ENCODE measurements at regions not wholly inside any gene's neighbourhood (a gene's known extent, or its start where the extent isn't known, plus 50 kb on each side); places are given as distances from the start of the nearest gene placed in this dataset.

DNA sequence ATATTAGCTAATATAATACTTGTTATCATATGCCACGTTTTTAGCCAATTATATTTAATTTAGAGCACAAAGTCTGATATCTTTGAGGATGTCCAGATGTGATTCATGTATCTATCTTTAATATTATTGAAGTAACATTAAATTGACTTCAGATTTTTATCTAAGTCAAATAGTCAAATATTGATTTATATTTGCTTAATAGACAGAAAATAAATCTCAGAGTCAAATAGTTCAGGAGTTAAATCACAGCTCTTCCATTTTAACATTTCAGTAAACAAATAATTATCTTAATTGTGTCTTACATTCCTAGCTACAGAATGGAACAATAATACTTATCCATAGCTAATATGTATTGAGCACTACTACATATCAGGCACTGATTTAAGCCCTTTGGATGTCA is 379.4 kb upstream of the UBE2E3 start:
- TF ChIP-seq FOSL1 (IDR thresholded peaks at IDR 0.05; ENCODE audit: low read depth), result no peak
- no peak for TF ChIP-seq SRF (IDR thresholded peaks at IDR 0.05; ENCODE audit: low read depth)
- no peak for TF ChIP-seq POLR2A (IDR thresholded peaks at IDR 0.05; ENCODE audit: borderline replicate concordance, extremely low read depth, insufficient read depth, insufficient read length)
- TF ChIP-seq CTCF (IDR thresholded peaks at IDR 0.05 in 2 of 3, conservative IDR thresholded peaks at IDR 0.05 in 1 of 3; ENCODE audit: borderline replicate concordance in 1 of 3, insufficient read depth in 1 of 3, low read depth in 2 of 3, low read length in 2 of 3), result no peak
- TF ChIP-seq JUND (IDR thresholded peaks at IDR 0.05), result no peak
- no peak for TF ChIP-seq ZBTB33 (IDR thresholded peaks at IDR 0.05; ENCODE audit: extremely low read depth, insufficient replicate concordance, low read length)
- no peak for TF ChIP-seq SP1 (IDR thresholded peaks at IDR 0.05; ENCODE audit: low read depth)
- TF ChIP-seq, protein P1, sequence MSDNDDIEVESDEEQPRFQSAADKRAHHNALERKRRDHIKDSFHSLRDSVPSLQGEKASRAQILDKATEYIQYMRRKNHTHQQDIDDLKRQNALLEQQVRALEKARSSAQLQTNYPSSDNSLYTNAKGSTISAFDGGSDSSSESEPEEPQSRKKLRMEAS (IDR thresholded peaks at IDR 0.05), result no peak
- no peak for TF ChIP-seq EZH2 (IDR thresholded peaks at IDR 0.05)
- TF ChIP-seq, protein P2, sequence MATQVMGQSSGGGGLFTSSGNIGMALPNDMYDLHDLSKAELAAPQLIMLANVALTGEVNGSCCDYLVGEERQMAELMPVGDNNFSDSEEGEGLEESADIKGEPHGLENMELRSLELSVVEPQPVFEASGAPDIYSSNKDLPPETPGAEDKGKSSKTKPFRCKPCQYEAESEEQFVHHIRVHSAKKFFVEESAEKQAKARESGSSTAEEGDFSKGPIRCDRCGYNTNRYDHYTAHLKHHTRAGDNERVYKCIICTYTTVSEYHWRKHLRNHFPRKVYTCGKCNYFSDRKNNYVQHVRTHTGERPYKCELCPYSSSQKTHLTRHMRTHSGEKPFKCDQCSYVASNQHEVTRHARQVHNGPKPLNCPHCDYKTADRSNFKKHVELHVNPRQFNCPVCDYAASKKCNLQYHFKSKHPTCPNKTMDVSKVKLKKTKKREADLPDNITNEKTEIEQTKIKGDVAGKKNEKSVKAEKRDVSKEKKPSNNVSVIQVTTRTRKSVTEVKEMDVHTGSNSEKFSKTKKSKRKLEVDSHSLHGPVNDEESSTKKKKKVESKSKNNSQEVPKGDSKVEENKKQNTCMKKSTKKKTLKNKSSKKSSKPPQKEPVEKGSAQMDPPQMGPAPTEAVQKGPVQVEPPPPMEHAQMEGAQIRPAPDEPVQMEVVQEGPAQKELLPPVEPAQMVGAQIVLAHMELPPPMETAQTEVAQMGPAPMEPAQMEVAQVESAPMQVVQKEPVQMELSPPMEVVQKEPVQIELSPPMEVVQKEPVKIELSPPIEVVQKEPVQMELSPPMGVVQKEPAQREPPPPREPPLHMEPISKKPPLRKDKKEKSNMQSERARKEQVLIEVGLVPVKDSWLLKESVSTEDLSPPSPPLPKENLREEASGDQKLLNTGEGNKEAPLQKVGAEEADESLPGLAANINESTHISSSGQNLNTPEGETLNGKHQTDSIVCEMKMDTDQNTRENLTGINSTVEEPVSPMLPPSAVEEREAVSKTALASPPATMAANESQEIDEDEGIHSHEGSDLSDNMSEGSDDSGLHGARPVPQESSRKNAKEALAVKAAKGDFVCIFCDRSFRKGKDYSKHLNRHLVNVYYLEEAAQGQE (IDR thresholded peaks at IDR 0.05; ENCODE audit: low read depth), result no peak
